Globus pallidus (tissue), 1 donor: ENCODE measurements at regions not wholly inside any gene's neighbourhood (a gene's known extent, or its start where the extent isn't known, plus 50 kb on each side); places are given as distances from the start of the nearest gene placed in this dataset.
"Not testable (repeated sequence)": the region's sequence is repeated elsewhere in the genome, so short reads cannot be mapped to it uniquely, and the experiment has no call there.

Source experiments
- DNase-seq: peaks from one replicate; pipeline ENCODE4 v3.0.0-alpha.2; 2015; ENCODE audit warnings: low spot score

DNA sequence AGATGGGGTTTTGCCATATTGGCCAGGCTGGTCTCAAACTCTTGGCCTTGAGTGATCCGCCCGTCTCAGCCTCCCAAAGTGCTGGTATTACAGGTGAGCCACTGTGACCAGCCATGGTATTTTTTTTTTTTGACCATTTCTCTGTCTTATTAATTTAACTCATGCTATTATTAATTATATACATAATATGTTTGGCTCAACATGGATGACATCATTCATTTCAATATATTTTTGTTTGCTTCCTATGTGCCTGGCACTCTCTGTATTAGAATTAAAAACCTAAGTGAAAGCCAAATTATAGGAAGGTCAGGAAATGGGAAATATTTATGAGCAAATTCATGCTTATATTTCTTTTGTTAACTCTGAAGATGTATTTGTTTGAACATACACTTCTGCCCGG lies 55.8 kb upstream of the AKIRIN2 start:
- DNase-seq = no peak

DNA sequence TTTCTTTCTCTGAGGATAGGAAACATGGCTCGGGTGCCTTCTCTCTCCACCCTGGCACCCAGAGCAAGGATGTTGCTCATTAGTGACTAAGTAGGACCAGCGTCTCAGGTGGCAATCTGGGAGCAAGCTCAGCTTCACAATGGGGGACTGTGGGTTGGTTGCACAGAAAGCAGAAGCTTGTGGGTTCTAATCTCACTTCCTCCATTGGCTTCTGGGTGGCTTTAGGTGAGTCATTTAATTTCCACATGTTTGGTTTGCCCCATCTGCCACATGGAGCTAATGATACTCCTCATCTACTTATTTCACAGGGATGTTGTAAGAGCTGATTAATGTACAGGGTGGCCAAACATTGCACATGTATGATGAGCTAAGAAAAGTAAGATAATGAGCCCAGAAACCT lies 54.8 kb upstream of the AKIRIN2 start:
- peak; percentile 20 for DNase-seq

GRCh38 chr6:87755708-87756671 lies 54.0 kb upstream of the AKIRIN2 start:
- DNase-seq = no peak

GRCh38 chr6:87754828-87755227 lies 52.8 kb upstream of the AKIRIN2 start:
- no peak for DNase-seq

- DNase-seq = no peak
Measured at GRCh38 chr6:87753131-87753685, 51.2 kb upstream of the AKIRIN2 start.

DNA sequence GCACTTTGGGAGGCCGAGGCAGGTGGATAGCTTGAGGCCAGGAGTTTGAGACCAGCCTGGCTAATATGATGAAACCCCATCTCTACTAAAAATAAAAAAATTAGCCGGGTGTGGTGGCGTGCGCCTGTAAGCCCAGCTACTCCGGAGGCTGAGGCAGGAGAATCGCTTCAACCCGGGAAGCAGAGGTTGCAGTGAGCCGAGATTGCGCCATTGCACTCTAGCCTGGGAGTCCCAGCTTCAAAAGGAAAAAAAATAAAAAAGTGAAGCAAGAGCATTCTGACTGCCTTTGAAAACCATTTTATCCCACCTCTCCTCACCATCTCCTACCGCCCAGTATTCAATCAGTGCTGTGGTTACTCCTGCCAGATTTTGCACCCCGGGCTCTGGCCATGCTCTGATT lies 50.5 kb upstream of the AKIRIN2 start:
- DNase-seq = not testable (repeated sequence)
